ENCODE measurements at regions not wholly inside any gene's neighbourhood (a gene's known extent, or its start where the extent isn't known, plus 50 kb on each side); places are given as distances from the start of the nearest gene placed in this dataset.

DNA sequence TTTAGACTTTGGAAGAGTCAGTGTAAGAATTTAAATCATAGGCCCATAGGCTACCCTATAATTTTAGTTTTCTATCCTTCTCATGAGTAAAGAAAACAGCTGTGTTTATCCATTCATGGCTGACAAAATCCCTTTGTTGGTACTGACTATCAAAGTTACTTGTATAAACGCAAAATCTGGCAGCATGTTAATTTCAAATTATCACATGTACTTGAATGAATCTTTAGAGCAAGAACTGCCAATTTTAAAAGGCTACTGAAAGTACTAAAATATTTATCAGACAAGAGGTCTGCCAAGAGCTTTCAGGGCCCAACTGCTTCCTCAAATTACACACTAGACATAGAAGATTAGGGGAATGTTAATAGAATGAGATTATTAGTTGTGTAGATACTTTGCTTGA, 66.6 kb downstream of the MYL12B start:
- Histone ChIP-seq H3K27me3 (ENCODE audit: control insufficient read depth, insufficient read depth, low read length) (no peaks in the 10 kb centered on the region), H3K27ac (ENCODE audit: low read depth, low read length) (no peak overlapping the region), H3K4me3 (ENCODE audit: low read depth, low read length) (no peak overlapping the region), H3K9ac (ENCODE audit: low read depth, low read length) (no peak overlapping the region), H3K9me3 (ENCODE audit: control insufficient read depth, insufficient read depth, low read length) (no peaks in the 10 kb centered on the region), H3K36me3 (ENCODE audit: control insufficient read depth, insufficient read depth, low read length) (no peaks in the 10 kb centered on the region), H3K4me1 (ENCODE audit: control insufficient read depth, insufficient read depth, low read length) (peaks cover 43% of the 10 kb centered on the region)

DNA sequence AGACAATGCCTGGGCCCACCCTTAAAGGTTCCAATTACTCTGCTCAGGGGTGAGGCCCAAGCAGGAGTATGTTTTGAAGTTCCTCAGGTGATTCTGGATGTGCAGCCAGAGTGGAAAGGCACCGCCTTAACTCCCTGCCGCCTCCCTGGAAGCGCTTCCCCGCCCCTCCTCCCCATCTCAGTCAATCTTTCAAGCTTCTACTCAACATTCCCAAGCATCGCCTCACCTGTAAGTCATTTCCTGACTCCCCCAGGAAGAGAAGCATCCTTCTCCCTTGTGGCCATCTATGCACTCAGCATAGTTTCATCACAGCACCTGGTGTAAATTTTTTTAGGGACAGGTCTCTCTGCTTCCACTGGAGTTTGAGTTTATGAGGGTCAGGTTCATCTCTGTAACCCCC, 67.5 kb downstream of the MYL12B start:
- Histone ChIP-seq H3K27ac (ENCODE audit: low read depth, low read length) (no peak overlapping the region), H3K36me3 (ENCODE audit: control insufficient read depth, insufficient read depth, low read length) (no peaks in the 10 kb centered on the region), H3K9ac (ENCODE audit: low read depth, low read length) (no peak overlapping the region), H3K9me3 (ENCODE audit: control insufficient read depth, insufficient read depth, low read length) (no peaks in the 10 kb centered on the region), H3K27me3 (ENCODE audit: control insufficient read depth, insufficient read depth, low read length) (no peaks in the 10 kb centered on the region), H3K4me1 (ENCODE audit: control insufficient read depth, insufficient read depth, low read length) (peaks cover 49% of the 10 kb centered on the region), H3K4me3 (ENCODE audit: low read depth, low read length) (no peak overlapping the region)

DNA sequence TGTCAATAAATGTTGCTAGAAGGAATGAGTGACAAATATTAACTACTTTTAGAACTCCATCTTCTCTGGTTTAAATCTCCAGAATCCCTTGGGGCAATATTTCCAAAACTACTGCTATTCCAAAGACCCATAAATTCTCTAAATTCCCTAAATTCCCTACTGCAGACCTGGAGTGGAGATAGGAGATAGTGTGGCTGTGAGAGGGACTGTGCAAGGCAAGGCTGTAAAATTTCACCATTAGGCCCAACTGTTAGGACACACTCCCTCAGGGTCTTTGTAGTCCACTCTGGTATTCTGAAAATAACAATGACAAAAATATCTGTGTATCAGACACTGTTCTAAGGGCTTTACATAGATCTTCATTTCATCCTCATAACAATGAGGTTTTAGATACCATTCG, 67.9 kb downstream of the MYL12B start:
- no peak overlapping the region for H3K4me3 ChIP-seq (ENCODE audit: low read depth, low read length)
- H3K4me1 ChIP-seq (ENCODE audit: control insufficient read depth, insufficient read depth, low read length) = peaks cover 49% of the 10 kb centered on the region
- no peaks in the 10 kb centered on the region for H3K9me3 ChIP-seq (ENCODE audit: control insufficient read depth, insufficient read depth, low read length)
- H3K36me3 ChIP-seq (ENCODE audit: control insufficient read depth, insufficient read depth, low read length) = no peaks in the 10 kb centered on the region
- no peaks in the 10 kb centered on the region for H3K27me3 ChIP-seq (ENCODE audit: control insufficient read depth, insufficient read depth, low read length)
- H3K27ac ChIP-seq (ENCODE audit: low read depth, low read length) = no peak overlapping the region
- H3K9ac ChIP-seq (ENCODE audit: low read depth, low read length) = no peak overlapping the region

DNA sequence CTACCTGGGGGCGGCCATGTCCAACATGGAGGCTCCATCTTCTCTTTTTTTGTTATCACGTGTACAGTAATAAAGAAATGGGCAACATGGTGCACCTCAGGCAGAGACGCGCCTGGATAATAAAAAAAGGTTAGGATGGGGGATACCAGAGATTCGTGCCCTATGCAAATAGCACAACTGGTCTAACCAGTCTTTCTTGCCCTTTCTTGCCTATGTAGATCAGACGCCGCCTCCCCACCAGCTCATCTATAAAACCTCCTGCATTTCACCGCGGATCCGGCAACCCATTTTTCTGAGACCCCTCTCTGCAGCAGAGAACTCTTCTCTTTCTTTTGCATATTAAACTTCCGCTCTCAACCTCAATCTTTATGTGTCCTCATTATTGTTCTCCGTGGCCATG, 68.7 kb downstream of the MYL12B start:
- no peaks in the 10 kb centered on the region for H3K36me3 ChIP-seq (ENCODE audit: control insufficient read depth, insufficient read depth, low read length)
- H3K27me3 ChIP-seq (ENCODE audit: control insufficient read depth, insufficient read depth, low read length) = no peaks in the 10 kb centered on the region
- no peak overlapping the region for H3K9ac ChIP-seq (ENCODE audit: low read depth, low read length)
- no peak overlapping the region for H3K27ac ChIP-seq (ENCODE audit: low read depth, low read length)
- H3K4me1 ChIP-seq (ENCODE audit: control insufficient read depth, insufficient read depth, low read length) = peaks cover 49% of the 10 kb centered on the region
- H3K4me3 ChIP-seq (ENCODE audit: low read depth, low read length) = peak overlapping the region; percentile 15; the same call in 1 of the 2 replicates
- no peaks in the 10 kb centered on the region for H3K9me3 ChIP-seq (ENCODE audit: control insufficient read depth, insufficient read depth, low read length)

DNA sequence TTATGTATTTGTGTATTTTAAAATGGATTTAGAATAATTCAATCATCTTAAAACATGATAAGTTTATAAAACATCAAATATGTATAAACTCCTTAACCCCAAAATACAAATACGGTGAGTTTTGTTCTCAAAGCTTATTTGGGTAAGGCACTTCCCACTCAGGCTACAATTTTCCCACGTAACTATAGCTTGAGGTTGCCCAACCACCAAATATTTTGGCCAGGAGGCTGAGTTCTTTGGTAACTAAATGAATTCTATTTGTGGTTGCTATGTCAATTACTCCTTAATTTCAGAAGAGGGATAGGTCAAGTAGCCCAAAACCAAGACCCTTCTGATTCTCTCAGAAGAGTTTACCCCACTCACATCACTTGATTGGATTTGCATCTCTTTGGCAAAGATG, 70.4 kb downstream of the MYL12B start:
- Histone ChIP-seq H3K4me3 (ENCODE audit: low read depth, low read length) (peak overlapping the region; percentile 32; the same call in 1 of the 2 replicates), H3K36me3 (ENCODE audit: control insufficient read depth, insufficient read depth, low read length) (no peaks in the 10 kb centered on the region), H3K9me3 (ENCODE audit: control insufficient read depth, insufficient read depth, low read length) (no peaks in the 10 kb centered on the region), H3K27me3 (ENCODE audit: control insufficient read depth, insufficient read depth, low read length) (no peaks in the 10 kb centered on the region), H3K27ac (ENCODE audit: low read depth, low read length) (peak overlapping the region; percentile 84), H3K9ac (ENCODE audit: low read depth, low read length) (0 out of 2 replicates have a peak overlapping the region, but pooled peaks have one; percentile 20), H3K4me1 (ENCODE audit: control insufficient read depth, insufficient read depth, low read length) (peaks cover 49% of the 10 kb centered on the region)

DNA sequence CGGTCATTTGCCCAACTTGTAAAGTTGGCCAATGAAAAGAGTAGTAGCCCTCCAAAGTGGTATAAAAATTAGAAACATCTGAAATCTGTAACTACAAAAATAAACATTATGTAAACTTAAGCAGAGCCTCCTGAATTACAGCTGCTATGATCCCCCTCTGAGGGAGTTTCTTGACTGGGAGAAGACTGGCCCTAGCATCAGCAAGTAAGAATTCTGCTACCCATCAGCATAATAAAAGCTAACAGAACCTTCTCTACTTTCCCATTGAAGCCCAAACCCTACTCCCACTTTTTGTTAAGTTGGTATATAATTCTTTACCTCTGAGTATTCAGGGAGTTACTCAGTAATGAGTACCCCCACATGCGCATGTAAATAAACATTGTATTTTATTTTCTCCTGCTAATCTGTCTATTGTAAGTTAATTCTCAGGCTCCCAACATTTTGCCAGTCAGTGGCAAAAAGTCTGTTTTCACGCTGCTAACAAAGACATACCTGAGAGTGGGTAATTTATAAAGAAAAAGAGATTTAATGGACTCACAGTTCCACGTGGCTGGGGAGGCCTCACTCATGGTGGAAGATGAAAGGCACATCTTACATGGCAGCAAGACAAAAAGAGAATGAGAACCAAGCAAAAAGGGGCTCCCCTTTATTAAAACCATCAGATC, 71.3 kb downstream of the MYL12B start:
- H3K27me3 ChIP-seq (ENCODE audit: control insufficient read depth, insufficient read depth, low read length) = no peaks in the 10 kb centered on the region
- peaks cover 49% of the 10 kb centered on the region for H3K4me1 ChIP-seq (ENCODE audit: control insufficient read depth, insufficient read depth, low read length)
- H3K27ac ChIP-seq (ENCODE audit: low read depth, low read length) = peak overlapping the region; percentile 84
- no peaks in the 10 kb centered on the region for H3K9me3 ChIP-seq (ENCODE audit: control insufficient read depth, insufficient read depth, low read length)
- H3K36me3 ChIP-seq (ENCODE audit: control insufficient read depth, insufficient read depth, low read length) = no peaks in the 10 kb centered on the region
- H3K9ac ChIP-seq (ENCODE audit: low read depth, low read length) = peak overlapping the region; percentile 0; the same call in 1 of the 2 replicates
- H3K4me3 ChIP-seq (ENCODE audit: low read depth, low read length) = peak overlapping the region; percentile 32; the same call in 1 of the 2 replicates

DNA sequence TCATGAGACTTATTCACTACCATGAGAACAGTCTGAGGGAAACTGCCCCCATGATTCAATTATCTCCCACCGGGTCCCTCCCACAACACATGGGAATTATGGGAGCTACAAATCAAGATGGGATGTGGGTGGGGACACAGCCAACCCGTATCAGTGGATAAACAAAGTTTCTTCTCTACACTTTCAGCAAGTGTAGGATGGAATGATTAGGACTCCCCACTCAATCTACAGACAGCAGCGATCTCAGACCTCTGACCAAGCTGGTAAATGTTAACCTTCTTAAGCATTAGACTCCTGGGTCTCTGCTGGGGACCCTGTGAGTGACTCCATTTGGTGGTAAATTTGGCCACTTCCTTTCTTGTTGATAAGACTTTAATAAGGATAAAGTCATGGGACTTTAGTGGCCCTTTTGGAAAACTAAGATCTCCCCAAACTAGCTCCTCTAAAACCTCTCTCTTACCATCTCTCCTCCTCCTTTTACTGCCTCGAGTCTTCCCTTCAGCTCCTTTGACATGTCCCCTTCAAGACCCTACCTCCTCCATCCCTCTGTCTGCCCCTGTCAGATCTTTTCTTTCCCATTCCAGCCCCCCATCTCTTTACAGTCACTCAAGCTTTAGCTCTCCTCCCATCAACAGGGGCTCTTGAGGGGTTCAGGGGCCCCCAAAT, 71.9 kb downstream of the MYL12B start:
- H3K4me3 ChIP-seq (ENCODE audit: low read depth, low read length) = peak overlapping the region; percentile 14; the same call in 1 of the 2 replicates
- H3K36me3 ChIP-seq (ENCODE audit: control insufficient read depth, insufficient read depth, low read length) = no peaks in the 10 kb centered on the region
- peak overlapping the region; percentile 0; the same call in 1 of the 2 replicates for H3K9ac ChIP-seq (ENCODE audit: low read depth, low read length)
- no peaks in the 10 kb centered on the region for H3K27me3 ChIP-seq (ENCODE audit: control insufficient read depth, insufficient read depth, low read length)
- H3K4me1 ChIP-seq (ENCODE audit: control insufficient read depth, insufficient read depth, low read length) = peaks cover 44% of the 10 kb centered on the region
- H3K9me3 ChIP-seq (ENCODE audit: control insufficient read depth, insufficient read depth, low read length) = no peaks in the 10 kb centered on the region
- H3K27ac ChIP-seq (ENCODE audit: low read depth, low read length) = peak overlapping the region; percentile 84

DNA sequence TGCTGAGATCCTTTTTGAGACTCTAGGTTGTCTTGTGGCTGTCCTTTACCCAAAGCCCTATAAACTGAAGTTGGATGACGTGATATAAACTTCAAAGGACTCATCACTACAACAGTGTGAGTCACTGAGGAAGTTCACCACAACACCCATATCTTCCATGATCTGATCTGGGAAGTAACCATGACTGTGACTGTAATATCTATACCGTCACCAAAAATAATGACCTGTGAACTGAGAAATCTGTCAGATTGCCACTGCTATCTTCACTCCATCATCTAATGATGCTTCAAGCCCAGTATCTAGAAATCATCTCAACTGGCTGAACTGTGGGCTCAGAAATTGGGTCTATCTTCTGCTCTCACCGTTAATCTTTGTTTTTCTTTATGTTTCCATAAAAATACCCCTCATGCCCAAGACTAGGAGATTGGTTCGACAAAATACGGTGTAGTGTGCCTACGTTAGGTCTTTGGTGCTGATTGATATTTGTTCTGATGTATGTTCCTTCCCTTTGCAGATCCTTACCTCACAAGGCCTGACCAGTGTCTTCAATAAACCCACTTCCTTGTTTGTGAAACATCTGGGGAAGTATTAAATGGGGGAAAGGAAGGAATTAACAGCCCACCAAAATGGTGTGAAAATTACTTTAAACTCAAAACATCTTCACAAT, 78.2 kb downstream of the MYL12B start:
- peak overlapping the region; percentile 36 for H3K27ac ChIP-seq (ENCODE audit: low read depth, low read length)

DNA sequence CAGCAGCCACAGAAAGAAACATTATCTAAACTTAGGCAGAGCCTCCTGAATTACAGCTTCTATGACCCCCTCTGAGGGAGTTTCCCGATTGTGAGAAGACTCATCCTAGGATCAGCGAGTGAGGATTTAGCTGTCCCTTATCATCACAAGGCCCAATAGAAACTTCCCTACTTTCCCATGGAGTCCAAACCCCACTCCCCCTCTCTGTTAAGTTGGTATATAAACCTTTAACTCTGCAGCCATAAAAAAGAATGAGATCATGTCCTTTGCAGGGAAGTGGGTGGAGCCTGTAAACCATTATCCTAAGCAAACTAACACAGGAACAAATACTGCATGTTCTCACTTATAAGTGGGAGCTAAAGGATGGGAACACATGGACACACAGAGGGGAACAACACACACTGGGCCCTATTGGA, 78.8 kb downstream of the MYL12B start:
- Histone ChIP-seq H3K4me3 (ENCODE audit: low read depth, low read length) (no peak overlapping the region), H3K9ac (ENCODE audit: low read depth, low read length) (no peak overlapping the region), H3K27ac (ENCODE audit: low read depth, low read length) (no peak overlapping the region)

More for the DNA sequence above, 78.2 kb downstream of the MYL12B start:
- Histone ChIP-seq H3K9ac (ENCODE audit: low read depth, low read length) (no peak overlapping the region), H3K4me1 (ENCODE audit: control insufficient read depth, insufficient read depth, low read length) (peaks cover 19% of the 10 kb centered on the region), H3K4me3 (ENCODE audit: low read depth, low read length) (no peak overlapping the region), H3K9me3 (ENCODE audit: control insufficient read depth, insufficient read depth, low read length) (no peaks in the 10 kb centered on the region), H3K36me3 (ENCODE audit: control insufficient read depth, insufficient read depth, low read length) (no peaks in the 10 kb centered on the region), H3K27me3 (ENCODE audit: control insufficient read depth, insufficient read depth, low read length) (no peaks in the 10 kb centered on the region)

DNA sequence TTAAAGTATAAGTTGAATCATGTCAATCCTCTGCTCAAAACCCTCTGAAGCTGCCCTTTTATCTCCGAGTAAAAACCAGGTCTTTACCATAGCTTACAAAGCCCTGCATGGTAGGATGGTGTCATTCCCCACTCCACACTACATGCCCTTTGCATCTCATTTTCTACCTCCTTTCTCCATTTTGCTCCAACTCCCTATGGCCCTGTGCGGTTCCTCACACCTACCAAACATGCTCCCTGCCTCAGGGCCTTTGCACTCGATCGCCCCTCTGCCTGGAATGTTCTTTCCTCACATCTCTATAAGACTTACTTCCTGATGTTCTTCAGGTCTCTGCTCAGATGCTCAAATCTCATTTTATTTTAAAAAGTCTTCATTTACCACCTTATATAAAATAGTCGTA, 80.7 kb downstream of the MYL12B start:
- Histone ChIP-seq H3K9ac (ENCODE audit: low read depth, low read length) (no peak overlapping the region), H3K27ac (ENCODE audit: low read depth, low read length) (no peak overlapping the region), H3K4me1 (ENCODE audit: control insufficient read depth, insufficient read depth, low read length) (peaks cover 19% of the 10 kb centered on the region), H3K27me3 (ENCODE audit: control insufficient read depth, insufficient read depth, low read length) (no peaks in the 10 kb centered on the region), H3K36me3 (ENCODE audit: control insufficient read depth, insufficient read depth, low read length) (no peaks in the 10 kb centered on the region), H3K9me3 (ENCODE audit: control insufficient read depth, insufficient read depth, low read length) (no peaks in the 10 kb centered on the region), H3K4me3 (ENCODE audit: low read depth, low read length) (no peak overlapping the region)

More for the DNA sequence above, 78.8 kb downstream of the MYL12B start:
- Histone ChIP-seq H3K9me3 (ENCODE audit: control insufficient read depth, insufficient read depth, low read length) (no peaks in the 10 kb centered on the region), H3K36me3 (ENCODE audit: control insufficient read depth, insufficient read depth, low read length) (no peaks in the 10 kb centered on the region), H3K27me3 (ENCODE audit: control insufficient read depth, insufficient read depth, low read length) (no peaks in the 10 kb centered on the region), H3K4me1 (ENCODE audit: control insufficient read depth, insufficient read depth, low read length) (peaks cover 19% of the 10 kb centered on the region)

DNA sequence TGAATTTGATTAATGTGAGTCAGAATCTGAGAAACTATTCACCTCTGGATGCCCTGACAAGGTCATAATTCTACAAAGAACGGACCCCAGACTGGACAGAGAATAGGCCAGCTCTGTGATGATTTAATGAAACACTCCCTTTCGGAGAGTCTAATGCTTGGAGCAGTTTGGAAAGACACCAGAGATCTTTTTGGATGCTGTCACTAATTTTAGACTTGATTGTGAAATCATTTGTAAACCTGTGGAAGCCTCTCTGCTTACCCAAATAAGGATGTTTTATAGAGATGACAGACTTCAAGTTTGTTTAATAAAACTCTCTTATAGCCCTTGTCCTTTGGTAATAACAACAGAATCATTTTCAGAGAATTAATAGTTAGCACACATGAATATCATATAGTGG, 83.5 kb downstream of the MYL12B start:
- no peaks in the 10 kb centered on the region for H3K9me3 ChIP-seq (ENCODE audit: control insufficient read depth, insufficient read depth, low read length)
- H3K9ac ChIP-seq (ENCODE audit: low read depth, low read length) = no peak overlapping the region
- no peaks in the 10 kb centered on the region for H3K27me3 ChIP-seq (ENCODE audit: control insufficient read depth, insufficient read depth, low read length)
- no peak overlapping the region for H3K4me3 ChIP-seq (ENCODE audit: low read depth, low read length)
- H3K36me3 ChIP-seq (ENCODE audit: control insufficient read depth, insufficient read depth, low read length) = no peaks in the 10 kb centered on the region
- H3K27ac ChIP-seq (ENCODE audit: low read depth, low read length) = no peak overlapping the region
- peaks cover 9% of the 10 kb centered on the region for H3K4me1 ChIP-seq (ENCODE audit: control insufficient read depth, insufficient read depth, low read length)
